CD4-positive, alpha-beta T cell (primary cell): ENCODE measurements at regions not wholly inside any gene's neighbourhood (a gene's known extent, or its start where the extent isn't known, plus 50 kb on each side); places are given as distances from the start of the nearest gene placed in this dataset.

Experiments used
- ATAC-seq: fragments of 200-7000 bp; cut with Tn5 transposase; one replicate; pipeline ENCODE4 v1.10.0; 2022; ENCODE audit warnings: mild to moderate bottlenecking; ENCODE audit not compliant: poor library complexity
- CTCF ChIA-PET: fragments of 350-600 bp; sonication (Branson Sonifier 250); formaldehyde crosslinking; loops from one replicate; lab custom pipeline; 2021; ENCODE audit warnings: antibody characterized with exemption, inconsistent platforms; lab: Charles Lee
- POLR2A ChIA-PET: fragments of 350-600 bp; sonication (Branson Sonifier 250); formaldehyde crosslinking; loops from one replicate; lab custom pipeline; 2021; ENCODE audit warnings: antibody characterized with exemption, inconsistent platforms; lab: Charles Lee
- DNase-seq, 14 experiments: peaks; one replicate each; pipeline ENCODE4 v3.0.0-alpha.2; 2013 to 2020; ENCODE audit warnings: mixed read lengths in 2 of 14
- H3K27ac ChIP-seq, 2 donors: one replicate each; pipeline versions ENCODE4 v1.5.1 to v1.7.0; 2013; ENCODE audit warnings: low read length in 2 of 2, low read depth in 1 of 2, mild to moderate bottlenecking in 1 of 2
- H3K27me3 ChIP-seq, 2 experiments: 1 replicate in 1 of 2; 2 replicates in 1 of 2; pipeline versions ENCODE4 v1.6.1 to v1.7.0; 2013; ENCODE audit warnings: low read length in 2 of 2, control low read depth in 1 of 2, mild to moderate bottlenecking in 1 of 2, moderate library complexity in 1 of 2; ENCODE audit not compliant: insufficient read depth in 2 of 2, control insufficient read depth in 1 of 2
- H3K36me3 ChIP-seq: one replicate; pipeline ENCODE4 v1.6.1; 2013; ENCODE audit warnings: low read length, control low read depth; ENCODE audit not compliant: insufficient read depth
- H3K4me1 ChIP-seq: one replicate; pipeline ENCODE4 v1.6.1; 2013; ENCODE audit warnings: low read length, control low read depth; ENCODE audit not compliant: insufficient read depth
- H3K4me3 ChIP-seq: one replicate; pipeline ENCODE4 v1.5.1; 2013; ENCODE audit warnings: mild to moderate bottlenecking, low read length, moderate library complexity
- H3K9me3 ChIP-seq, 2 experiments: 1 replicate in 1 of 2; 2 replicates in 1 of 2; pipeline versions ENCODE4 v1.6.1 to v1.7.0; 2013; ENCODE audit warnings: low read length in 2 of 2, mild to moderate bottlenecking in 2 of 2, control low read depth in 1 of 2, moderate library complexity in 1 of 2; ENCODE audit not compliant: control insufficient read depth in 1 of 2, insufficient read depth in 1 of 2
- H3K27ac Mint-ChIP-seq: one replicate; pipeline ENCODE4 v1.8.0; 2020; ENCODE audit warnings: mixed read lengths
- H3K27me3 Mint-ChIP-seq: one replicate; pipeline ENCODE4 v1.8.0; 2021; ENCODE audit warnings: mixed read lengths
- H3K36me3 Mint-ChIP-seq: one replicate; pipeline ENCODE4 v1.8.0; 2021; ENCODE audit warnings: low read depth, mixed read lengths
- H3K4me1 Mint-ChIP-seq: one replicate; pipeline ENCODE4 v1.8.0; 2021; ENCODE audit warnings: low read depth, mixed read lengths
- H3K4me3 Mint-ChIP-seq: one replicate; pipeline ENCODE4 v1.8.0; 2020; ENCODE audit warnings: mild to moderate bottlenecking, mixed read lengths
- H3K9me3 Mint-ChIP-seq: one replicate; pipeline ENCODE4 v1.8.0; 2020; ENCODE audit warnings: mixed read lengths
- intact Hi-C, 2 experiments: fragments of 100-400 bp; cut with DNase I in 1 of 2; cut with micrococcal nuclease in 1 of 2; formaldehyde crosslinking; loops; one replicate each; pipeline versions ENCODE4 v1.15.1 to v1.9.0; 2023 to 2025; cut with DNase I, micrococcal nuclease
- TF ChIP-seq, protein P1 (sequence below): fragments of 200-600 bp; IDR thresholded peaks from one replicate; pipeline ENCODE4 v1.8.0; 2022; ENCODE audit warnings: antibody characterized with exemption, mild to moderate bottlenecking

DNA sequence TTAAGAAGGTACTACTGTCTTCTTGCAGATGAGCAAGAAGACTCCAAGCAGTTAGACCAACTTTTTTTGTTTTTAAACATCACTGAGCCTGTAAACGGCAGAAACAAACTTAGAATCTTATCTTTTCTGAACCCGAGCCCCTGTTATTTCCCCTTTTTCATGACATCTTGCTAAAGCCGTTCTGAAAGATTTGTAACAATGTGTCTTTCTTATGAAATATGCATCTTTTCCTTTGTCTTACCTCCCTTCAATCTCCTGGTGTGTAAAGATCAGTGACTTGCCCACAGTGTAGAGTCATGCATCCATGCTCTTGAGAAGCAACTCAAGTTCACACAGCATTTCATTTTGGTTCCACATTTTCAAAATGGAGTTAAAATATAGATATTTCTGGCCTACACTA is 288.8 kb upstream of the CELF4 start:
- Mint-ChIP-seq H3K4me1 (no peaks in the 10 kb centered on the region), H3K27me3 (no peaks in the 10 kb centered on the region), H3K4me3 (no peak overlapping the region), H3K27ac (no peak overlapping the region), H3K9me3 (peaks cover 10% of the 10 kb centered on the region), H3K36me3 (no peaks in the 10 kb centered on the region)
- Histone ChIP-seq H3K9me3 (no peaks in the 10 kb centered on the region), H3K4me1 (no peaks in the 10 kb centered on the region), H3K36me3 (no peaks in the 10 kb centered on the region), H3K27me3 (no peaks in the 10 kb centered on the region), H3K4me3 (no peak overlapping the region), H3K27ac (no peak overlapping the region)
- TF ChIP-seq, protein P1, sequence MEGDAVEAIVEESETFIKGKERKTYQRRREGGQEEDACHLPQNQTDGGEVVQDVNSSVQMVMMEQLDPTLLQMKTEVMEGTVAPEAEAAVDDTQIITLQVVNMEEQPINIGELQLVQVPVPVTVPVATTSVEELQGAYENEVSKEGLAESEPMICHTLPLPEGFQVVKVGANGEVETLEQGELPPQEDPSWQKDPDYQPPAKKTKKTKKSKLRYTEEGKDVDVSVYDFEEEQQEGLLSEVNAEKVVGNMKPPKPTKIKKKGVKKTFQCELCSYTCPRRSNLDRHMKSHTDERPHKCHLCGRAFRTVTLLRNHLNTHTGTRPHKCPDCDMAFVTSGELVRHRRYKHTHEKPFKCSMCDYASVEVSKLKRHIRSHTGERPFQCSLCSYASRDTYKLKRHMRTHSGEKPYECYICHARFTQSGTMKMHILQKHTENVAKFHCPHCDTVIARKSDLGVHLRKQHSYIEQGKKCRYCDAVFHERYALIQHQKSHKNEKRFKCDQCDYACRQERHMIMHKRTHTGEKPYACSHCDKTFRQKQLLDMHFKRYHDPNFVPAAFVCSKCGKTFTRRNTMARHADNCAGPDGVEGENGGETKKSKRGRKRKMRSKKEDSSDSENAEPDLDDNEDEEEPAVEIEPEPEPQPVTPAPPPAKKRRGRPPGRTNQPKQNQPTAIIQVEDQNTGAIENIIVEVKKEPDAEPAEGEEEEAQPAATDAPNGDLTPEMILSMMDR, result no peak
- DNase-seq (no peak), ATAC-seq (no peak)
- intact Hi-C loops, result no loop called here
- CTCF ChIA-PET, result no interaction called here
- POLR2A ChIA-PET, result no interaction called here

DNA sequence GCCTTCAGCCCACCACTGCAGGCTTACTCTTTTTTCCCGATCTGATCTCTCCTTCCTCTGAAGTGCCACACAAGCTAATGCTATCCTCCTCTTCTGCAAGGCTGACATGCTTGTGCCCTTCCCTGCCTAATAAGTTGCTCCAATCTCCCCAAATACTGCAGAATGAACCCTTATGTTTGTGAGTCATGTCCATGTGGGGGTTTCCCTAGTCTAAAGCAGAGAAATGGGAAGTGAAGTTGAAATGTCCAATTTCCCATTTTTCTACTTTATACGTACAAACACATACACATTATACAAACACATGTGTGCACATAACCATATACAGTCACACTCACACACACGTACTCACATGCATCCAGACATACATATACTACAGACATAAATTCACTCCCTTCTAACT is 288.1 kb upstream of the CELF4 start:
- no peak for DNase-seq
- Mint-ChIP-seq H3K9me3 (peaks cover 7% of the 10 kb centered on the region), H3K4me3 (no peak overlapping the region), H3K27ac (no peak overlapping the region), H3K27me3 (no peaks in the 10 kb centered on the region), H3K4me1 (no peaks in the 10 kb centered on the region), H3K36me3 (no peaks in the 10 kb centered on the region)
- Histone ChIP-seq H3K27me3 (no peaks in the 10 kb centered on the region), H3K4me1 (no peaks in the 10 kb centered on the region), H3K9me3 (no peaks in the 10 kb centered on the region), H3K36me3 (no peaks in the 10 kb centered on the region), H3K4me3 (no peak overlapping the region), H3K27ac (no peak overlapping the region)
- no peak for ATAC-seq
- ChIA-PET CTCF (no interaction called here), POLR2A (no interaction called here)
- intact Hi-C loops, result no loop called here
- TF ChIP-seq, protein P1, result no peak

DNA sequence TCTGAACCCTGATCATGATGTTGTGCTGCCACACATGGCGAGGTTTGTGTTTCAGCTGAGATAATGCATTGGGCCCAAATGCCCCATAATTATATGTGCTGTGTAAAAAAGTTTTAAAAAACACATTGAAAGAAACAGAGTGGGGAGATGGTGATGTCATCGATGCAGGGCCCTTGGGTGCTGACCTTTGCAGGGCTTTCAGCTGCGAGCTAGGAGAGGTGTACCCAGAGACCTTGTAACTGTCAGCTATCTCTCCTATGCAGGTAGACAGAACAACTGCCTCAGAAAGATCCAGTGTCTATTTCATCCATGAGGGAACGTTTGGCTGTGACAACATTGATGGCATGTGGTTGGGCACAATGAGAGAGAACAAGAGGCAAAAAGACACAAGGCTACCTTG is 286.9 kb upstream of the CELF4 start:
- H3K9me3 ChIP-seq, result no peaks in the 10 kb centered on the region
- Mint-ChIP-seq H3K27me3 (no peaks in the 10 kb centered on the region), H3K4me1 (no peaks in the 10 kb centered on the region), H3K4me3 (no peak overlapping the region), H3K9me3 (peaks cover 7% of the 10 kb centered on the region), H3K27ac (no peak overlapping the region), H3K36me3 (no peaks in the 10 kb centered on the region)
- DNase-seq (no peak), ATAC-seq (no peak)
- H3K27ac ChIP-seq, result no peak overlapping the region
- H3K27me3 ChIP-seq, result no peaks in the 10 kb centered on the region
- H3K36me3 ChIP-seq, result no peaks in the 10 kb centered on the region
- TF ChIP-seq, protein P1, result no peak
- ChIA-PET POLR2A (no interaction called here), CTCF (no interaction called here)
- no peaks in the 10 kb centered on the region for H3K4me1 ChIP-seq
- no peak overlapping the region for H3K4me3 ChIP-seq
- intact Hi-C loops, result no loop called here
